SK-N-SH (cell line): ENCODE measurements at regions not wholly inside any gene's neighbourhood (a gene's known extent, or its start where the extent isn't known, plus 50 kb on each side); places are given as distances from the start of the nearest gene placed in this dataset.
A peak's percentile ranks its signal among the peaks of the same experiment; 100 is the strongest.

ENCODE experiments used
- CTCF ChIA-PET: fragments of 300-600, 350-600 bp; formaldehyde crosslinking; extraction: SDS; loops from one replicate; lab custom pipeline; 2021; lab: Yijun Ruan, JAX
- POLR2A ChIA-PET: fragments of 350-600 bp; sonication (Branson Sonifier 250); formaldehyde crosslinking; extraction: SDS; loops from one replicate; lab custom pipeline; 2020; ENCODE audit warnings: antibody characterized with exemption, inconsistent platforms; lab: Yijun Ruan, JAX
- DNase-seq: peaks from one replicate; pipeline ENCODE4 v3.0.0; 2012
- H2AFZ ChIP-seq: fragments of 200-600 bp; sonication (generic); 2 replicates; pipeline ENCODE4 v1.8.1; 2016; ENCODE audit warnings: antibody characterized with exemption, mild to moderate bottlenecking, low read depth
- H3F3A ChIP-seq: fragments of 200-600 bp; sonication (generic); replicated peaks from 2 replicates; pipeline ENCODE3; 2016; ENCODE audit warnings: antibody characterized with exemption, mild to moderate bottlenecking; ENCODE audit not compliant: insufficient read depth
- H3K27ac ChIP-seq, 2 experiments: fragments of 200-500 bp in 1 of 2; fragments of 200-600 bp in 1 of 2; sonication (Bioruptor generic) in 1 of 2; sonication (generic), shearing (Covaris generic) in 1 of 2; 2 replicates each; pipeline versions ENCODE4 v1.5.1 to v1.6.1; 2014 to 2016; ENCODE audit warnings: low read depth in 2 of 2, inconsistent platforms in 1 of 2, low read length in 1 of 2, mild to moderate bottlenecking in 1 of 2, mixed read lengths in 1 of 2
- H3K27me3 ChIP-seq: fragments of 200-600 bp; sonication (generic), shearing (Covaris generic); 2 replicates; pipeline ENCODE4 v1.6.1; 2016; ENCODE audit warnings: mixed run types; ENCODE audit not compliant: insufficient read depth
- H3K36me3 ChIP-seq, 2 experiments: fragments of 200-500 bp in 1 of 2; fragments of 200-600 bp in 1 of 2; sonication (Bioruptor generic) in 1 of 2; sonication (generic) in 1 of 2; replicated peaks in 1 of 2; 2 replicates each; pipeline versions ENCODE3 to v1.5.1; 2014 to 2016; ENCODE audit warnings: low read length in 1 of 2, mild to moderate bottlenecking in 1 of 2; ENCODE audit not compliant: insufficient read depth in 2 of 2, control insufficient read depth in 1 of 2
- H3K4me1 ChIP-seq, 2 experiments: fragments of 200-500 bp in 1 of 2; fragments of 200-600 bp in 1 of 2; sonication (Bioruptor generic) in 1 of 2; sonication (generic), shearing (Covaris generic) in 1 of 2; 2 replicates each; pipeline versions ENCODE4 v1.5.1 to v1.6.1; 2014 to 2016; ENCODE audit warnings: low read depth in 1 of 2, low read length in 1 of 2, mixed run types in 1 of 2; ENCODE audit not compliant: insufficient read depth in 2 of 2, control insufficient read depth in 1 of 2
- H3K4me2 ChIP-seq: fragments of 200-600 bp; sonication (generic), shearing (Covaris generic); 2 replicates; pipeline ENCODE4 v1.6.1; 2017; ENCODE audit warnings: mixed run types
- H3K4me3 ChIP-seq, 2 experiments: fragments of 200-500 bp in 1 of 2; fragments of 200-600 bp in 1 of 2; sonication (Bioruptor generic) in 1 of 2; sonication (generic), shearing (Covaris generic) in 1 of 2; 2 replicates each; pipeline versions ENCODE4 v1.5.1 to v1.8.1; 2014 to 2016; ENCODE audit warnings: low read depth in 2 of 2, inconsistent platforms in 1 of 2, low read length in 1 of 2, mild to moderate bottlenecking in 1 of 2, mixed read lengths in 1 of 2, moderate library complexity in 1 of 2
- H3K79me2 ChIP-seq: fragments of 200-600 bp; sonication (generic); 2 replicates; pipeline ENCODE4 v1.8.1; 2017; ENCODE audit warnings: mild to moderate bottlenecking; ENCODE audit not compliant: insufficient read depth
- H3K9ac ChIP-seq: fragments of 200-600 bp; sonication (generic); 2 replicates; pipeline ENCODE4 v1.6.1; 2017; ENCODE audit warnings: mixed run types
- H3K9me2 ChIP-seq: fragments of 200-600 bp; sonication (generic); 2 replicates; pipeline ENCODE4 v1.6.1; 2017; ENCODE audit warnings: mixed run types
- H3K9me3 ChIP-seq: fragments of 200-600 bp; sonication (generic); 2 replicates; pipeline ENCODE4 v1.6.1; 2017; ENCODE audit warnings: mixed run types, mild to moderate bottlenecking, moderate library complexity
- H4K20me1 ChIP-seq: fragments of 200-600 bp; sonication (generic); 2 replicates; pipeline ENCODE4 v1.6.1; 2017; ENCODE audit warnings: mild to moderate bottlenecking, mixed run types; ENCODE audit not compliant: insufficient read depth
- ELF1 ChIP-seq: IDR thresholded peaks from 2 replicates; pipeline ENCODE4 v1.4.0; 2012
- EP300 ChIP-seq, 2 experiments: IDR thresholded peaks; 2 replicates each; pipeline versions ENCODE4 v1.4.0 to v1.6.1; 2012; ENCODE audit warnings: borderline replicate concordance in 1 of 2, low read depth in 1 of 2, low read length in 1 of 2
- EZH2phosphoT487 ChIP-seq: fragments of 200-600 bp; sonication (generic); IDR thresholded peaks from 2 replicates; pipeline ENCODE4 v1.6.1; 2017; ENCODE audit warnings: low read depth, mixed run types, mild to moderate bottlenecking, antibody characterized with exemption, moderate library complexity, borderline replicate concordance
- GATA2 ChIP-seq: sonication (generic); formaldehyde crosslinking; IDR thresholded peaks from 2 replicates; pipeline ENCODE4 v1.5.0; 2020; ENCODE audit warnings: mild to moderate bottlenecking, missing genetic modification reagents
- MEF2A ChIP-seq: IDR thresholded peaks from 2 replicates; pipeline ENCODE4 v1.4.0; 2012; ENCODE audit warnings: low read depth, borderline replicate concordance
- MXI1 ChIP-seq: IDR thresholded peaks from 2 replicates; pipeline ENCODE4 v1.6.1; 2012; ENCODE audit warnings: mild to moderate bottlenecking, low read depth, low read length, improper control_type of control experiment
- NRF1 ChIP-seq: IDR thresholded peaks from 2 replicates; pipeline ENCODE4 v1.6.1; 2012; ENCODE audit warnings: low read depth, mild to moderate bottlenecking, low read length
- POLR2AphosphoS5 ChIP-seq: IDR thresholded peaks from 2 replicates; pipeline ENCODE4 v1.6.1; 2012; ENCODE audit warnings: low read depth, low read length
- RCOR1 ChIP-seq: fragments of 150-350 bp; IDR thresholded peaks from 2 replicates; pipeline ENCODE4 v1.6.1; 2017; ENCODE audit warnings: antibody characterized with exemption, low read length
- REST ChIP-seq: IDR thresholded peaks from 2 replicates; pipeline ENCODE4 v1.6.1; 2012; ENCODE audit warnings: mild to moderate bottlenecking, low read depth, low read length, moderate library complexity
- RXRA ChIP-seq: IDR thresholded peaks from 2 replicates; pipeline ENCODE4 v1.4.0; 2012; ENCODE audit warnings: low read depth, mild to moderate bottlenecking, borderline replicate concordance
- TAF1 ChIP-seq: IDR thresholded peaks from 2 replicates; pipeline ENCODE4 v1.6.1; 2012; ENCODE audit warnings: low read depth, mild to moderate bottlenecking, low read length, moderate library complexity, borderline replicate concordance
- TCF12 ChIP-seq: IDR thresholded peaks from 2 replicates; pipeline ENCODE4 v1.4.0; 2012
- TEAD4 ChIP-seq: IDR thresholded peaks from 2 replicates; pipeline ENCODE4 v1.4.0; 2012; ENCODE audit warnings: mild to moderate bottlenecking, borderline replicate concordance; ENCODE audit not compliant: insufficient read depth
- YY1 ChIP-seq: IDR thresholded peaks from 2 replicates; pipeline ENCODE4 v1.4.0; 2012; ENCODE audit warnings: low read depth, mild to moderate bottlenecking
- ZBTB33 ChIP-seq: IDR thresholded peaks from 2 replicates; pipeline ENCODE4 v1.4.0; 2012; ENCODE audit warnings: low read depth, borderline replicate concordance
- WGBS: methylation state at CpG from one replicate; pipeline ENCODE4 v1.1.6; 2017; ENCODE audit warnings: low lambda C conversion rate; 5-methylcytosine and 5-hydroxymethylcytosine counted together

- Histone ChIP-seq H3K36me3 (peaks cover 0 to 4% of the 10 kb centered on the region in 2 experiments), H3K9me3 (no peaks in the 10 kb centered on the region), H3K4me1 (peaks cover 8 to 9% of the 10 kb centered on the region in 2 experiments; a peak in 3 of 4 replicates), H3K27ac (peak overlapping the region in 1 of 2 experiments; percentile 98; a peak in 2 of 4 replicates), H3K27me3 (no peaks in the 10 kb centered on the region), H2AFZ (peak overlapping the region; percentile 96), H3F3A (no peaks in the 10 kb centered on the region), H3K4me3 (peak overlapping the region; percentile 50 to 65), H3K9me2 (no peaks in the 10 kb centered on the region; the same call in 1 of the 2 replicates), H3K79me2 (no peaks in the 10 kb centered on the region), H4K20me1 (no peaks in the 10 kb centered on the region), H3K9ac (peak overlapping the region; percentile 79; the same call in 1 of the 2 replicates), H3K4me2 (peak overlapping the region; percentile 78)
- DNase-seq = no peak
- TF ChIP-seq EP300 (IDR thresholded peaks at IDR 0.05; ENCODE audit: borderline replicate concordance in 1 of 2, low read depth in 1 of 2, low read length in 1 of 2) = no peak
- no peak for TF ChIP-seq TAF1
- no peak for TF ChIP-seq MXI1
- no peak for TF ChIP-seq NRF1
- TF ChIP-seq EZH2phosphoT487 = no peak
- 0% methylated on average over 1 of the region's 1 CpG for WGBS
- CTCF ChIA-PET = interaction anchor here (0.7 to 0.9 kb wide), 2 partner anchors 81 to 431 kb away, joined by 3 read pairs; no protein-coding TSS in a partner anchor
- POLR2A ChIA-PET = no interaction called here
Measured at GRCh38 chr21:16535626-16536025, 805.8 kb downstream of the USP25 start.

GRCh38 chr21:16536140-16536539 is 806.4 kb downstream of the USP25 start:
- H3K9me2 ChIP-seq = no peaks in the 10 kb centered on the region
- peaks cover 8 to 9% of the 10 kb centered on the region in 2 experiments; a peak in 3 of 4 replicates for H3K4me1 ChIP-seq
- H3K9ac ChIP-seq = peak overlapping the region; percentile 79; the same call in 1 of the 2 replicates
- no peaks in the 10 kb centered on the region for H3K79me2 ChIP-seq
- ChIA-PET POLR2A (no interaction called here), CTCF (interaction anchor here (0.7 to 0.9 kb wide), 2 partner anchors 116 to 432 kb away, joined by 3 read pairs; no protein-coding TSS in a partner anchor)
- H2AFZ ChIP-seq = peak overlapping the region; percentile 96
- H3K27me3 ChIP-seq = no peaks in the 10 kb centered on the region
- no peak for DNase-seq
- peak overlapping the region in 1 of 2 experiments; percentile 98; a peak in 2 of 4 replicates for H3K27ac ChIP-seq
- H4K20me1 ChIP-seq = no peaks in the 10 kb centered on the region
- TF ChIP-seq RXRA (no peak), EZH2phosphoT487 (no peak), NRF1 (no peak), REST (no peak), YY1 (no peak), TEAD4 (no peak), ELF1 (no peak), RCOR1 (no peak), GATA2 (CRISPR knock-in tag) (no peak), POLR2AphosphoS5 (no peak), ZBTB33 (no peak), MEF2A (no peak), TCF12 (no peak)
- H3K9me3 ChIP-seq = no peaks in the 10 kb centered on the region
- peak overlapping the region in 1 of 2 experiments; percentile 65; a peak in 1 of 4 replicates for H3K4me3 ChIP-seq
- peak overlapping the region; percentile 78 for H3K4me2 ChIP-seq
- no peaks in the 10 kb centered on the region for H3F3A ChIP-seq
- peaks cover 0 to 4% of the 10 kb centered on the region in 2 experiments for H3K36me3 ChIP-seq
